Esophagus squamous epithelium (tissue), 4 donors: ENCODE measurements at regions not wholly inside any gene's neighbourhood (a gene's known extent, or its start where the extent isn't known, plus 50 kb on each side); places are given as distances from the start of the nearest gene placed in this dataset.
"Not testable (repeated sequence)": the region's sequence is repeated elsewhere in the genome, so short reads cannot be mapped to it uniquely, and the experiment has no call there.

Experiments used
- POLR2A ChIP-seq, 4 donors: fragments of 450-650 bp; IDR thresholded peaks; one replicate each; pipeline ENCODE4 v1.6.1; 2017; ENCODE audit warnings: antibody characterized with exemption in 4 of 4, mild to moderate bottlenecking in 4 of 4, moderate library complexity in 3 of 4
- TF ChIP-seq, protein P1 (sequence below), 6 experiments: fragments of 450-650 bp in 4 of 6; fragments of 200-600 bp in 2 of 6; sonication (generic) in 2 of 6; IDR thresholded peaks; one replicate each; pipeline ENCODE4 v1.5.1; 2016 to 2019; ENCODE audit warnings: antibody characterized with exemption in 6 of 6, mild to moderate bottlenecking in 4 of 6, moderate library complexity in 4 of 6

DNA sequence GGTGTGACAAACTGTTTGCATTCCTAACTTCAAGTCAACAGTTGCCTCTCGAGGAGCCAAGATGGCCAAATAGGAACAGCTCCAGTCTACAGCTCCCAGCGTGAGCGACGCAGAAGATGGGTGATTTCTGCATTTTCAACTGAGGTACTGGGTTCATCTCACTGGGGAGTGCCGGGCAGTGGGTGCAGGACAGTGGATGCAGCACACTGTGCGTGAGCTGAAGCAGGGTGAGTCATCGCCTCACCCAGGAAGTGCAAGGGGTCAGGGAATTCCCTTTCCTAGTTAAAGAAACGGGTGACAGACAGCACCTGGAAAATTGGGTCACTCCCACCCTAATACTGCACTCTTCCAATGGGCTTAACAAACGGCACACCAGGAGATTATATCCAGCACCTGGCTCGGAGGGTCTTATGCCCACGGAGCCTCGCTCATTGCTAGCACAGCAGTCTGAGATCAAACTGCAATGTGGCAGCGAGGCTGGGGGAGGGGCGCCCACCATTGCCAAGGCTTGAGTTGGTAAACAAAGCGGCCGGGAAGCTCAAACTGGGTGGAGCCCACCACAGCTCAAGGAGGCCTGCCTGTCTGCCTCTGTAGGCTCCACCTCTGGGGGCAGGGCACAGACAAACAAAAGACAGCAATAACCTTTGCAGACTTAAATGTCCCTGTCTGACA, 75.1 kb upstream of the ST3GAL5 start:
- TF ChIP-seq, protein P1, sequence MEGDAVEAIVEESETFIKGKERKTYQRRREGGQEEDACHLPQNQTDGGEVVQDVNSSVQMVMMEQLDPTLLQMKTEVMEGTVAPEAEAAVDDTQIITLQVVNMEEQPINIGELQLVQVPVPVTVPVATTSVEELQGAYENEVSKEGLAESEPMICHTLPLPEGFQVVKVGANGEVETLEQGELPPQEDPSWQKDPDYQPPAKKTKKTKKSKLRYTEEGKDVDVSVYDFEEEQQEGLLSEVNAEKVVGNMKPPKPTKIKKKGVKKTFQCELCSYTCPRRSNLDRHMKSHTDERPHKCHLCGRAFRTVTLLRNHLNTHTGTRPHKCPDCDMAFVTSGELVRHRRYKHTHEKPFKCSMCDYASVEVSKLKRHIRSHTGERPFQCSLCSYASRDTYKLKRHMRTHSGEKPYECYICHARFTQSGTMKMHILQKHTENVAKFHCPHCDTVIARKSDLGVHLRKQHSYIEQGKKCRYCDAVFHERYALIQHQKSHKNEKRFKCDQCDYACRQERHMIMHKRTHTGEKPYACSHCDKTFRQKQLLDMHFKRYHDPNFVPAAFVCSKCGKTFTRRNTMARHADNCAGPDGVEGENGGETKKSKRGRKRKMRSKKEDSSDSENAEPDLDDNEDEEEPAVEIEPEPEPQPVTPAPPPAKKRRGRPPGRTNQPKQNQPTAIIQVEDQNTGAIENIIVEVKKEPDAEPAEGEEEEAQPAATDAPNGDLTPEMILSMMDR (IDR thresholded peaks at IDR 0.05): not testable (repeated sequence)
- TF ChIP-seq POLR2A (IDR thresholded peaks at IDR 0.05): not testable (repeated sequence)
